GM12872 (cell line): ENCODE measurements at regions not wholly inside any gene's neighbourhood (a gene's known extent, or its start where the extent isn't known, plus 50 kb on each side); places are given as distances from the start of the nearest gene placed in this dataset.

ENCODE experiments used
- CTCF ChIP-seq: IDR thresholded peaks from 3 replicates; pipeline ENCODE4 v1.5.1; 2011; ENCODE audit warnings: low read depth, mild to moderate bottlenecking, low read length, moderate library complexity; ENCODE audit not compliant: insufficient read depth

- TF ChIP-seq CTCF: no peak
These were observed 1596.5 kb upstream of the LRRTM1 start for GRCh38 chr2:81901017-81901416.

GRCh38 chr2:81895620-81896250 is 1591.2 kb upstream of the LRRTM1 start:
- no peak for TF ChIP-seq CTCF

GRCh38 chr2:81894451-81894990 is 1590.0 kb upstream of the LRRTM1 start:
- TF ChIP-seq CTCF: no peak

- no peak for TF ChIP-seq CTCF
These were observed 1572.1 kb upstream of the LRRTM1 start for GRCh38 chr2:81876624-81877023.

- TF ChIP-seq CTCF: no peak
These were observed 1567.5 kb upstream of the LRRTM1 start for GRCh38 chr2:81872006-81872405.

GRCh38 chr2:81870119-81870518 is 1565.6 kb upstream of the LRRTM1 start:
- no peak for TF ChIP-seq CTCF

- no peak for TF ChIP-seq CTCF
These were observed 1554.4 kb upstream of the LRRTM1 start for GRCh38 chr2:81858998-81859397.
